HepG2 (cell line): ENCODE measurements at regions not wholly inside any gene's neighbourhood (a gene's known extent, or its start where the extent isn't known, plus 50 kb on each side); places are given as distances from the start of the nearest gene placed in this dataset.
A peak's percentile ranks its signal among the peaks of the same experiment; 100 is the strongest.

Source experiments
- ATAC-seq: fragments of 200-7000 bp; cut with Tn5 transposase; 3 replicates; pipeline ENCODE4 v1.9.1; 2020; ENCODE audit warnings: mild to moderate bottlenecking, moderate library complexity
- BruUV-seq: library from RNA; stranded (reverse); fragments of 400-500 nt; replicated peaks from 2 replicates; lab custom pipeline; 2021; lab: Mats Ljungman, UMichigan
- CTCF ChIA-PET: fragments of 300-600 bp; formaldehyde crosslinking; extraction: SDS; loops from one replicate; lab custom pipeline; 2021; ENCODE audit warnings: low total read pairs, inconsistent platforms, low intra/inter-chr PET ratio; lab: Yijun Ruan, JAX
- POLR2A ChIA-PET: fragments of 350-600 bp; sonication (Branson Sonifier 250); formaldehyde crosslinking; loops from one replicate; lab custom pipeline; 2020; ENCODE audit warnings: antibody characterized with exemption, inconsistent platforms; lab: Yijun Ruan, JAX
- DNase-seq: peaks from one replicate; pipeline ENCODE4 v3.0.0-alpha.2; 2015; ENCODE audit warnings: low spot score
- FAIRE-seq: peaks from 3 replicates; lab custom pipeline; 2011; peaks lifted over from hg19 to GRCh38; lab: Jason Lieb, UNC
- H2AFZ ChIP-seq: one replicate; pipeline ENCODE4 v1.6.1; 2011; ENCODE audit warnings: low read length, inconsistent platforms
- H3K27ac ChIP-seq: fragments of 300-600 bp; 3 replicates; pipeline ENCODE4 v1.8.0; 2011; ENCODE audit warnings: mixed run types, mild to moderate bottlenecking, mixed read lengths, low read length, inconsistent platforms; ENCODE audit not compliant: insufficient read depth; ENCODE audit errors: extremely low read length
- H3K27me3 ChIP-seq, 2 experiments: fragments of 200-600 bp in 1 of 2; 2 replicates in 1 of 2; 3 replicates in 1 of 2; pipeline versions ENCODE4 v1.6.0 to v1.8.0; 2011; ENCODE audit warnings: low read length in 2 of 2, mild to moderate bottlenecking in 2 of 2, moderate library complexity in 2 of 2, inconsistent platforms in 1 of 2; ENCODE audit not compliant: insufficient read depth in 2 of 2, control insufficient read depth in 1 of 2
- H3K36me3 ChIP-seq, 2 experiments: fragments of 200-600 bp in 1 of 2; replicated peaks in 1 of 2; 2 replicates in 1 of 2; 3 replicates in 1 of 2; pipeline versions ENCODE4 v1.5.1 to v1.8.0; 2011; ENCODE audit warnings: low read length in 2 of 2, inconsistent platforms in 1 of 2; ENCODE audit not compliant: insufficient read depth in 2 of 2, control insufficient read depth in 1 of 2
- H3K4me1 ChIP-seq: 2 replicates; pipeline ENCODE4 v1.5.1; 2012; ENCODE audit warnings: low read length, inconsistent platforms; ENCODE audit not compliant: insufficient read depth
- H3K4me2 ChIP-seq: 2 replicates; pipeline ENCODE4 v1.6.0; 2011; ENCODE audit warnings: low read depth, low read length, inconsistent platforms
- H3K4me3 ChIP-seq, 3 experiments: fragments of 200-600 bp in 1 of 3; sonication (generic), shearing (Covaris generic) in 1 of 3; replicated peaks in 1 of 3; 2 replicates each; pipeline ENCODE4 v1.5.1; 2011 to 2016; ENCODE audit warnings: low read length in 3 of 3, inconsistent platforms in 2 of 3, low read depth in 2 of 3, mild to moderate bottlenecking in 2 of 3, control low read depth in 1 of 3, mixed read lengths in 1 of 3; ENCODE audit not compliant: insufficient read depth in 1 of 3
- H3K79me2 ChIP-seq: one replicate; pipeline ENCODE4 v1.6.1; 2011; ENCODE audit warnings: low read length, inconsistent platforms; ENCODE audit not compliant: insufficient read depth
- H3K9ac ChIP-seq: 2 replicates; pipeline ENCODE4 v1.6.0; 2011; ENCODE audit warnings: mild to moderate bottlenecking, low read depth, low read length, inconsistent platforms; ENCODE audit not compliant: insufficient read depth
- H3K9me3 ChIP-seq: 2 replicates; pipeline ENCODE4 v1.5.1; 2012; ENCODE audit warnings: mild to moderate bottlenecking, low read length
- H4K20me1 ChIP-seq: 2 replicates; pipeline ENCODE4 v1.6.0; 2011; ENCODE audit warnings: inconsistent platforms, mild to moderate bottlenecking, low read length, moderate library complexity; ENCODE audit not compliant: insufficient read depth
- ATF4 ChIP-seq, 2 experiments: fragments of 450-650 bp in 1 of 2; sonication (generic) in 1 of 2; formaldehyde crosslinking; IDR thresholded peaks; 2 replicates each; pipeline versions ENCODE4 v1.5.0 to v1.8.0; 2020 to 2022; ENCODE audit warnings: mild to moderate bottlenecking in 1 of 2, missing genetic modification reagents in 1 of 2
- BRCA1 ChIP-seq: sonication (generic); formaldehyde crosslinking; IDR thresholded peaks from 2 replicates; pipeline ENCODE4 v1.4.0; 2020; ENCODE audit warnings: missing genetic modification reagents
- CREB1 ChIP-seq, 2 experiments: fragments of 450-650 bp in 1 of 2; IDR thresholded peaks; 2 replicates each; pipeline ENCODE4 v1.6.1; 2016 to 2017; ENCODE audit warnings: control low read depth in 1 of 2, mild to moderate bottlenecking in 1 of 2, missing compliant biosample characterization in 1 of 2, missing genetic modification characterization in 1 of 2
- ELF4 ChIP-seq: sonication (generic); formaldehyde crosslinking; IDR thresholded peaks from 2 replicates; pipeline ENCODE4 v1.5.0; 2020; ENCODE audit warnings: missing genetic modification reagents, mild to moderate bottlenecking, moderate library complexity, borderline replicate concordance
- HOXA7 ChIP-seq: sonication (generic); formaldehyde crosslinking; IDR thresholded peaks from 2 replicates; pipeline ENCODE4 v1.8.1; 2022; ENCODE audit warnings: mild to moderate bottlenecking, missing genetic modification reagents, moderate library complexity
- JDP2 ChIP-seq: sonication (generic); formaldehyde crosslinking; IDR thresholded peaks from 2 replicates; pipeline ENCODE4 v1.8.1; 2022; ENCODE audit warnings: missing genetic modification reagents, borderline replicate concordance
- MLX ChIP-seq: IDR thresholded peaks from 2 replicates; pipeline ENCODE4 v1.6.1; 2016
- ZNF335 ChIP-seq: sonication (generic); formaldehyde crosslinking; IDR thresholded peaks from 2 replicates; pipeline ENCODE4 v1.4.0; 2020; ENCODE audit warnings: missing genetic modification reagents
- ZNF460 ChIP-seq: sonication (generic); formaldehyde crosslinking; IDR thresholded peaks from 2 replicates; pipeline ENCODE4 v1.5.1; 2020; ENCODE audit warnings: missing genetic modification reagents, mild to moderate bottlenecking, borderline replicate concordance
- ZNF720 ChIP-seq: sonication (generic); formaldehyde crosslinking; IDR thresholded peaks from 2 replicates; pipeline ENCODE4 v1.4.0; 2020; ENCODE audit warnings: missing genetic modification reagents
- ZNF800 ChIP-seq: sonication (generic); formaldehyde crosslinking; IDR thresholded peaks from 2 replicates; pipeline ENCODE4 v1.4.0; 2020; ENCODE audit warnings: missing genetic modification reagents
- ZSCAN25 ChIP-seq: sonication (generic); formaldehyde crosslinking; IDR thresholded peaks from 2 replicates; pipeline ENCODE4 v1.8.0; 2022; ENCODE audit warnings: mild to moderate bottlenecking, missing genetic modification reagents
- WGBS: methylation state at CpG from one replicate; pipeline ENCODE4 v1.1.6; 2017; ENCODE audit warnings: low lambda C conversion rate; 5-methylcytosine and 5-hydroxymethylcytosine counted together
- in situ Hi-C: cut with HindIII; loops from 2 replicates; pipeline ENCODE4 v1.10.0; 2017; ENCODE audit warnings: low pct_unique_long_range_greater_than_20kb; ENCODE audit not compliant: extremely low pct_ligation_motif_present
- intact Hi-C: fragments of 100-400 bp; cut with micrococcal nuclease; formaldehyde crosslinking; loops from one replicate; pipeline ENCODE4 v1.10.0; 2022; ENCODE audit not compliant: unreplicated experiment
- TF ChIP-seq, protein P1 (sequence below): sonication (generic); formaldehyde crosslinking; IDR thresholded peaks from 2 replicates; pipeline ENCODE4 v1.4.0; 2020; ENCODE audit warnings: mild to moderate bottlenecking, low read depth, missing genetic modification reagents

DNA sequence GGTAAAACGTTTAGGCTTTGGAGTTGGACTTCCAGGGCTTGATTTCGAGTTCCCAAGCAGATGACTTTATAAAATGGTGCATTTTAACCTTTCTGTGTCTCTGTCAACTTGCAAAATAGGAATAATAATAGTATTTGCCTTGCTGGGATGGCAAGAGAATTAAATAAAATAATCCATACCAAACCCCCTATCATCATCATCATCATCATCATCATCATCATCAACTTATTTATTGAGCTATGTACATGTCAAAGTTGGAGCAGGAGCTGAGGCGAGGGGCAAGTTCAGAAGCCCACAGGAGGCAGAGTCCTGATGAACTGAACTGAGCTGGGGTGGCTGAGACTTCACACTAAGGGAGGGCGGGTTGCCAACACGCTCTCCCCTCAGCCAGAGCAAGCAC is 51.7 kb upstream of the KCNMA1 start:
- H3K9me3 ChIP-seq, result no peaks in the 10 kb centered on the region
- H2AFZ ChIP-seq, result no peak overlapping the region
- POLR2A ChIA-PET, result no interaction called here
- DNase-seq (no peak), FAIRE-seq (no peak), ATAC-seq (no peak)
- H3K79me2 ChIP-seq, result no peaks in the 10 kb centered on the region
- peaks cover 0 to 22% of the 10 kb centered on the region in 2 experiments; a peak in 1 of 5 replicates for H3K27me3 ChIP-seq
- intact Hi-C loops, result no loop called here
- CTCF ChIA-PET, result no interaction called here
- no peak overlapping the region for H3K4me3 ChIP-seq
- WGBS, result 0% methylated on average over 5 of the region's 5 CpGs
- no peak overlapping the region for H3K9ac ChIP-seq
- H3K27ac ChIP-seq, result no peak overlapping the region
- in situ Hi-C loops, result no loop called here
- TF ChIP-seq CREB1 (IDR thresholded peaks at IDR 0.05), result peak; percentile 51; the same call in 1 of the 2 replicates
- no peak for TF ChIP-seq CREB1 (CRISPR knock-in tag; IDR thresholded peaks at IDR 0.05)
- TF ChIP-seq HOXA7 (CRISPR knock-in tag), result no peak
- no TSS peak for BruUV-seq
- no peaks in the 10 kb centered on the region for H4K20me1 ChIP-seq
- no peaks in the 10 kb centered on the region for H3K36me3 ChIP-seq
- H3K4me1 ChIP-seq, result no peaks in the 10 kb centered on the region
- no peak overlapping the region for H3K4me2 ChIP-seq

- Histone ChIP-seq H2AFZ (no peak overlapping the region), H3K79me2 (no peaks in the 10 kb centered on the region), H3K27me3 (peaks cover 0 to 22% of the 10 kb centered on the region in 2 experiments; a peak in 1 of 5 replicates), H3K4me3 (no peak overlapping the region), H3K4me1 (no peaks in the 10 kb centered on the region), H3K9me3 (no peaks in the 10 kb centered on the region), H3K4me2 (no peak overlapping the region), H3K27ac (no peak overlapping the region), H3K9ac (no peak overlapping the region), H4K20me1 (no peaks in the 10 kb centered on the region), H3K36me3 (no peaks in the 10 kb centered on the region)
- ATAC-seq (no peak), FAIRE-seq (no peak), DNase-seq (no peak)
- WGBS, result 0% methylated on average over 2 of the region's 2 CpGs
- ChIA-PET POLR2A (no interaction called here), CTCF (no interaction called here)
- BruUV-seq, result no TSS peak
- intact Hi-C loops, result no loop called here
- in situ Hi-C loops, result no loop called here
- TF ChIP-seq, protein P1, sequence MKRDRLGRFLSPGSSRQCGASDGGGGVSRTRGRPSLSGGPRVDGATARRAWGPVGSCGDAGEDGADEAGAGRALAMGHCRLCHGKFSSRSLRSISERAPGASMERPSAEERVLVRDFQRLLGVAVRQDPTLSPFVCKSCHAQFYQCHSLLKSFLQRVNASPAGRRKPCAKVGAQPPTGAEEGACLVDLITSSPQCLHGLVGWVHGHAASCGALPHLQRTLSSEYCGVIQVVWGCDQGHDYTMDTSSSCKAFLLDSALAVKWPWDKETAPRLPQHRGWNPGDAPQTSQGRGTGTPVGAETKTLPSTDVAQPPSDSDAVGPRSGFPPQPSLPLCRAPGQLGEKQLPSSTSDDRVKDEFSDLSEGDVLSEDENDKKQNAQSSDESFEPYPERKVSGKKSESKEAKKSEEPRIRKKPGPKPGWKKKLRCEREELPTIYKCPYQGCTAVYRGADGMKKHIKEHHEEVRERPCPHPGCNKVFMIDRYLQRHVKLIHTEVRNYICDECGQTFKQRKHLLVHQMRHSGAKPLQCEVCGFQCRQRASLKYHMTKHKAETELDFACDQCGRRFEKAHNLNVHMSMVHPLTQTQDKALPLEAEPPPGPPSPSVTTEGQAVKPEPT (CRISPR knock-in tag), result no peak
- no peak for TF ChIP-seq BRCA1 (CRISPR knock-in tag)
- no peak for TF ChIP-seq JDP2 (CRISPR knock-in tag)
- TF ChIP-seq ATF4 (CRISPR knock-in tag; IDR thresholded peaks at IDR 0.05), result no peak
- TF ChIP-seq ZSCAN25 (CRISPR knock-in tag), result no peak
- TF ChIP-seq ZNF800 (CRISPR knock-in tag), result no peak
- no peak for TF ChIP-seq ZNF720 (CRISPR knock-in tag)
- no peak for TF ChIP-seq MLX (CRISPR knock-in tag)
- no peak for TF ChIP-seq ZNF460
- no peak for TF ChIP-seq ZNF335
- no peak for TF ChIP-seq ELF4
Measured at GRCh38 chr10:77687621-77688020, 50.0 kb upstream of the KCNMA1 start.
